H1 (cell line): ENCODE measurements at regions not wholly inside any gene's neighbourhood (a gene's known extent, or its start where the extent isn't known, plus 50 kb on each side); places are given as distances from the start of the nearest gene placed in this dataset.

ENCODE experiments used
- ATF2 ChIP-seq: IDR thresholded peaks from 2 replicates; pipeline ENCODE4 v1.6.1; 2012; ENCODE audit warnings: low read length, inconsistent platforms
- CHD7 ChIP-seq: fragments of 300-600 bp; sonication (generic); IDR thresholded peaks from 2 replicates; pipeline ENCODE4 v1.7.1; 2012; ENCODE audit warnings: low read length, moderate library complexity, mild to moderate bottlenecking, inconsistent platforms; ENCODE audit not compliant: insufficient replicate concordance
- FOSL1 ChIP-seq: IDR thresholded peaks from 2 replicates; pipeline ENCODE4 v1.6.1; 2011; ENCODE audit warnings: mild to moderate bottlenecking, low read depth, low read length, moderate library complexity; ENCODE audit not compliant: insufficient read depth
- GTF2F1 ChIP-seq: IDR thresholded peaks from 2 replicates; pipeline ENCODE4 v1.6.1; 2012; ENCODE audit warnings: low read depth, low read length, improper control_type of control experiment, borderline replicate concordance
- HDAC6 ChIP-seq: IDR thresholded peaks from one replicate; pipeline ENCODE4 v1.7.1; 2012; ENCODE audit warnings: low read depth, mild to moderate bottlenecking, inconsistent platforms, low read length, moderate library complexity
- RFX5 ChIP-seq: IDR thresholded peaks from 2 replicates; pipeline ENCODE4 v1.6.1; 2011; ENCODE audit warnings: low read depth, low read length, improper control_type of control experiment, borderline replicate concordance
- SIX5 ChIP-seq: IDR thresholded peaks from 2 replicates; pipeline ENCODE4 v1.6.1; 2011; ENCODE audit warnings: mild to moderate bottlenecking, low read depth, low read length
- SRF ChIP-seq: IDR thresholded peaks from 2 replicates; pipeline ENCODE4 v1.6.1; 2011; ENCODE audit warnings: mild to moderate bottlenecking, low read depth, low read length, moderate library complexity
- TAF7 ChIP-seq: optimal IDR thresholded peaks from 2 replicates; pipeline ENCODE3; 2011; ENCODE audit warnings: low read depth, mild to moderate bottlenecking, inconsistent platforms, low read length, moderate library complexity, borderline replicate concordance
- TBP ChIP-seq: IDR thresholded peaks from 2 replicates; pipeline ENCODE4 v1.6.1; 2011; ENCODE audit warnings: low read depth, low read length, improper control_type of control experiment
- TCF12 ChIP-seq: IDR thresholded peaks from 2 replicates; pipeline ENCODE4 v1.6.1; 2011; ENCODE audit warnings: low read depth, mild to moderate bottlenecking, low read length

GRCh38 chr3:144868506-144868905 lies 896.9 kb downstream of the DIPK2A start (continued):
- TF ChIP-seq CHD7 (no peak), GTF2F1 (no peak), TAF7 (no peak), TCF12 (no peak), ATF2 (no peak), SIX5 (no peak), RFX5 (no peak), SRF (no peak), TBP (no peak), FOSL1 (no peak), HDAC6 (no peak)
